ENCODE measurements at regions not wholly inside any gene's neighbourhood (a gene's known extent, or its start where the extent isn't known, plus 50 kb on each side); places are given as distances from the start of the nearest gene placed in this dataset.
"Not testable (repeated sequence)": the region's sequence is repeated elsewhere in the genome, so short reads cannot be mapped to it uniquely, and the experiment has no call there.

- DNase-seq: no peak
Observed at GRCh38 chr20:51154708-51155690, 132.1 kb upstream of the KCNG1 start.

DNA sequence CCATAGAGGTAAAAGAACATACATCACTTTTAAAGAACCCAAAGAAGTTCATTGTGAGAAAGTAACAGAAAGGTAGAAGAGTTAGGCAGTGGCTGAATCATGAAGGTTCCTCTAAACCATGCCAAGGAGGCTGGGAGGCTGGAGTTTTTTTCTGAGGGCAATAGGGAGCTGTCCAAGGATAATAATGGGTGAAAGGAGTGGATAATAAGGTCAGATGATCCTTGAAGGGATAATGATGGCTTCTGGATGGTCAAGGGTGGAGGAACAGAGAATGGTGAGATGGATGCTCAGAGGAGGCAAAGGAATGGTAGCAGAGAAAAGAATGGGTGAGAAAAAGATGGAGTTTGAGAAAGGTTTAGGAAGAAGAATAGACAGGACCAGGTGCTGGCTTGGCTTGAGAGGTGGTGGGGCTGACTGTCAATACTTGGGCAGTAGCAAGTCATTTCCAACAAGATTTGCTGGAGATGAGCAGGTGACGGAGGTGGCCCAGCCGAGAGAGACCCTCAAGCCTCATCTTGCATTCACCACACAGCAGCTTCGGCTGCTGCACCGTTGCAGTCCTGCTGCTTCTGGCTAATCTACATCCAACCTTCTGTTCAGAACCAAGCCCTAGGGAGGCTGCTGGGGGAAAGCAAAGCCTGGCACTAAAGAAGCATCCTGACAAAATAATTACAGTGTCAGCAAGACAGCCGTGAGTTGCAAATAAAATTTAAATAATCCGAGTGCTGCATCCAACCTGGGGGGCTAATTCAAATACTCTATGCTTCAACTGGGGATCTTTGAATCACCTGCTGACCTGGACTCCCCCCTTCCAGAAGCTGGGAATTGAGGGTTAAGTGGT, 131.2 kb upstream of the KCNG1 start:
- DNase-seq: no peak

DNA sequence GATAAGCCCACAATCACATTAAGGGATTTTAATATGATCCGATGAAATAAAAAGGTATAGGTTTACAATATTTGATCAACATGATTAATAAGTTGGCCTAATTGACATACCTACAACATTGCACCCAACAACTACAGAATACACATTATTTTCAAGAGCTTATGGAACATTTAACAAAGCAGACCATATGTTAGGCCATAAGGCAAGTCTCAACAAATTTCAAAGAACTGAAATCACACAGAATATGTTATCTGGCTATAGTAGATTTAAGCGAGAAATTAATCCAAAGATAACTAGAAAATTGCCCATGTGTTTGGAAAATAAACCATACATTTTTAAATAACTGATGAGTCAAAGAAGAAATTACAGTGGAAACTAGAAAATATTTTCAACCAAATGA, 126.0 kb upstream of the KCNG1 start:
- DNase-seq: no peak

- no peak for DNase-seq
Observed at GRCh38 chr20:51144476-51144875, 121.6 kb upstream of the KCNG1 start.

GRCh38 chr20:51143652-51144051, 120.7 kb upstream of the KCNG1 start:
- no peak for DNase-seq

DNA sequence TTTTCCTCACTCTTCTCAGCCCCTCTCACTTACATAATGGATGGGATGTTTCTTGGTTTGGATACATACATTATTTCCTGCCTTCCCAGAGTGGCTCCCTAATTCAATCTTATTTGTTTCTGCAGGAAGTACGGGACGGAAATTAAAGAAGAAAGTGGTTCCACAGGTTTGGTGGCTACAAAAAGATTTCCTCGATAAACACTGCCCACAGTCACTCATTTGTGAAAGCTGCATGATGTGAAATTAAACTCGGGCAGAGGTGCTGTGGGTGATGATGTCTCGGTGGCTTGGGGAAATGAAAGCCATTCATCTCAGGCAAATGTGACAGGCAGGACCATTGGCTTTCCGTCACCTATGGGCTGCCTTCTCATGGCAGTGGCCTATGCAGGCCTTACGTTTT, 119.5 kb upstream of the KCNG1 start:
- no peak for DNase-seq

DNA sequence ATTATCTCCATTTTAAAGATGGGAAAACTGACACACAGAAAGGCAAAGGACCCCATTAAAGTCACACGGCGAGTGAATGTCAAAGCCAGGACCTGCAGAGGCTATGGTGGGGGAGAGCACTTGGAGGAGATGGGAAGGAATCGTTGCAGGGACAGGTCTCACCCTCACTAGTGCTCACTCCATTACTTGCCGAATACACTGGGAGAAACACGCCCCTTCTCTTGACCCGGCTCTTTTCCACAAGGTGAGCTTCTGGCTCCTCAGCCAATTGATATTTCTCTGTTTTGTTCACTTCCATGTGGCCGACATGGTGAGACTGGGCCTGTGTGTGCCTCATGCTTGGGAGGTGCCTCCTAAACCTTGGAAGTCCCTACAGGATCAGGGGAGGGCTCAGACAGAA, 117.8 kb upstream of the KCNG1 start:
- DNase-seq: no peak

- DNase-seq: no peak
Observed at GRCh38 chr20:51139891-51140290, 117.0 kb upstream of the KCNG1 start.

DNA sequence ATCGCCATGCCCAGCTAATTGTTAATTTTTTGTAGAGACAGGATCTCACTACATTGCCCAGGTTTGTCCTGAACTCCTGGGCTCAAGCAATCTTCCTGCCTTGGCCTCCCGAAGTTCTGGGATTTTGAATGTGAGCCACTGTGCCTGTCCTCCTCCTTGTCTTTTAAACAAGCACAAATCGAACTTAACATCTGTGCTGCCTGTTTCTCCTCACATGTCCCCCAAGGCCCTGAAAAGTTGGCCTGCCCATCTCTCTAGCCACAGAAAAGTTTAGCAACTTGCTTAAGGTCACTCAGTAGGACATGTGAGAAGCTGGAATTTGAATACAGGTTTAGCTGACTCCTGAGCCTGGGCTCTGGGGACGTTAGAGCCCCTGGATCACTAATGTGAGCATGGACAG, 115.7 kb upstream of the KCNG1 start:
- no peak for DNase-seq

DNA sequence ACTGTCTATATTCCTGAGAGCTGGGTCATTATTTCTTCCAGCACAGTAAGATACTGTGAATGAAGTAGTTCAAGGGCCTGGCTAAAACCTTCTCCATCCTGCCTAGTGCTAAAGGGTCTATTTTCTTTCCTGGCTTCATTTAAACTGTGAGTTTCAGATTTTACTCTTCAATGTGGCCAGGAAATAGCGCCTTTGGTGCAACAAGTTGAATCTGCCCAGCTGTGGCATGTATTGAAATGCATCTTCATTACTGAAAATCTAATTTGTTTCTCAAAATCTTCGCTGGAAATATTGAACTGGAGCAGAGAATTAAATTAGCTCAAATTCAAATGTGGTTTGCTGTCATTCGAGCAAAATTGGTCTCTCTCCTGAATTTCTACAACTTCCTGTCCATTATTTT, 114.6 kb upstream of the KCNG1 start:
- DNase-seq: no peak

DNA sequence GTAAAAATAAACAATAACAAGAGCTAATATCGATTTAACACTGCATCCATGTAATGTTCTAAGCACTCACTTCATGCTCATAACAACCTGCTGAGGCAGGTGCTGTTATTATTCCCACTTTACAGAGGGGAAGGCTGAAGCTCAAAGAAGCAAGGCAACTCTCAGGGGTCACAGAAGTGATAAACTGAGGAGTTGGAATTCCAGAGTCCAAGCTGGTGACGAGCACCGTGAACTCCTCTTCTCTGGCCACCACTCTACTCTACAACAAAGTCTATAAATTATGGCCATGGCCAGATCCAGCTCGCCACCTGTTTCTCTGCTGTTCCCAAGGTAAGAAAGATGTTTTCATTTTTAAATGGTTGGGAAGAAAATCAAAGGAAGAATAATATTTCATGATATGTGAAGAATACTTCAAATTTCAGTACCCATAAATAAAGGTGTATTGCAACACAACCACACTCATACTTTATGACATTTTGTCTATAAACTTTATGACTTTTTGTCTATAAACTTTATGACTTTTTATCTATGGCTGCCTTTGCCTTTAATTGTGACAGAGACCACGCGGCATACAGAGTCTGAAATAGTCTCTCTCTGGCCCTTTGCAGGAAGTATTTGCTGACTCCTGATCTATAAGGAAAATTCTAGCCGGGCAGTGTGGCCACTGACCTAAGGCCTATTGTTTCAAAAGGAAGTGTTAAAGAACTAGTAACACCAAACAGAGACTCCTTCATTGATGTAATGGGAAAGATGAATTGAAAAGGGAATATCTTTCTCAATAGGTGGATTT, 113.2 kb upstream of the KCNG1 start:
- DNase-seq: no peak

GRCh38 chr20:51134405-51134804, 111.5 kb upstream of the KCNG1 start:
- DNase-seq: no peak

DNA sequence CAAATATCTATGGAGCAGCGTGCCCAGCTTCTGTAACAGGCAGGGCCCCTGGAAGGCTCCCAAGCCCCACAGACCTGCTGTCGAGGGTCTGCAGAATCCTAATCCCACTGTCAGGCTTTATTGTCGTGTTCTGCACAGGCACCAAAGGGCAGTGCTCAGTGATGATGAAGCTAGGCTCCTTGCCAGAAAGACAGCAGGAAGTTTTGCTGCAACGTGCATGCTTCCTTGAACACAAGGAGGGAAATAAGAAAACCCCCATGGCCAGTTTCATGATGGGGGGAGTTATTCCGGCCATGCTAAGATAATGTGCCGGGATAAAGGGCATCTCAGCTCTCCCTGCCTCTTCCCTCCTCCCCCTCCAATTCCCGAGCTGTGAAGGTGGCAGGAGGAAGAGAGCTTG, 109.4 kb upstream of the KCNG1 start:
- no peak for DNase-seq

- DNase-seq: no peak
Observed at GRCh38 chr20:51131811-51132210, 108.9 kb upstream of the KCNG1 start.

DNA sequence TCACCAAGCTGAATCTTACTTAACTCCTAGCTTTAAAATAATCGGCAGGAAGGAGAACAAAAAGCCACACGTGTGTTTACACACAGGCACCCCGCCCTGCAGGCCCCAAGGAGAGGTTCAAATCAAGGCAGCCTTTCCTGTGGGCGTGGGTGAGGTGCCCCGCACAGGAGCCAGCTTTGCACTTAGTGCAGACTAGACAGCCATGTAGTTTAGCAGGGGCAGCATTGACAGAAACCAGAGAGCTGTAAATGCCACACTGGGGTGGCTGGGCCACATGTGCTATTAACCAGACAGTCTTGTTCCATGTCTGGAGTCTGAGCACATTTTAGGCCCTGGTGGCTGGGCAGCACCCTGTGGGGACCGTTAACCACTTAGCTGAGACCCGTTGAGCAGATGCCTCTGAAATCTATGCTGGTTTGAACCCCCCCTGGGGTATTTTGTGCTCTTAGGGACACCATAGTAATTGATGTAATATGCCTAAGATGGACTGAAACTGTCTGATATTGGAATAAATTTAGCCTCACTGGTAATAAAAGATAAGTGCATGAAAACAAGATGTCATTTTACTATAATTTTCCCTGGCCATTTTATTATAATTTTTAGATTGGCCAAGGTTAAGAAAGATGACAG, 106.4 kb upstream of the KCNG1 start:
- no peak for DNase-seq

GRCh38 chr20:51128198-51128597, 105.3 kb upstream of the KCNG1 start:
- no peak for DNase-seq

DNA sequence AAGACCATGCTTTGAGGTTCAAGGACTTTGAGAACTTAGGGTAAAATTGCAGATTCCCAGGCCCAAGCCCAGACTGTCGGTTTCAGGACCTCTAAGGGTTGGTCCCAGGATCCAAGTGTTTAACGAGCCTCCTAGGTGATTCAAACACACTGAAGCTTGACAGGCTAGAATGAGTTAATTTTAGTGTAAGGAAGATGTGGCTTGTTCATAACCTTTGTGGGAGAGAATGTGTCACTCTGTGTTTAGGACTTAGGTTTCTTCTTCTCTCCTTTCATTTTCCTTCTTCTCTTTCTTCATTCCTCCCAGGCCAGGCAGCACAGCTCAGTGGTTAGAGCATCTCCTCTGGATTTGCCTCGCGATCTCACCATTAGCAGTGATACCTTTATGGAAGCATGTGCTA, 104.8 kb upstream of the KCNG1 start:
- no peak for DNase-seq

GRCh38 chr20:51126337-51126736, 103.4 kb upstream of the KCNG1 start:
- DNase-seq: no peak

GRCh38 chr20:51125780-51126179, 102.9 kb upstream of the KCNG1 start:
- DNase-seq: no peak

DNA sequence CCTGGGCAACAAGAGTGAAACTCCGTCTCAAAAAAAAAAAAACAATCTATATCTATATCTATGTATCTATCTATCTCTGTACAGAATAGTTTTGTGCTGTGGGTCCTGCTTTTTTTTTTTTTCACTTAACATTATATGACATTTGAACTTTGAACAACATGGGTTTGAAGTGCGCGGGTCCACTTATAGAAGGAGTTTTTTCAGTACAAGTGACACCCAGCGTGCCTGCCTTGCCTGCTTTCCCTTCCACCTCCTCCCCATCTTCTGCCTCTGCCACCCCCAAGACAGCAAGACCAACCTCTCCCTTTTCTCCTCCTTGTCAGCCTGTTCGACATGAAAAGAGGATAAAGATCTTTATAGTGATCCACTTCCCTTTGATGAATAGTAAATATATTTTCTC, 102.2 kb upstream of the KCNG1 start:
- no peak for DNase-seq

DNA sequence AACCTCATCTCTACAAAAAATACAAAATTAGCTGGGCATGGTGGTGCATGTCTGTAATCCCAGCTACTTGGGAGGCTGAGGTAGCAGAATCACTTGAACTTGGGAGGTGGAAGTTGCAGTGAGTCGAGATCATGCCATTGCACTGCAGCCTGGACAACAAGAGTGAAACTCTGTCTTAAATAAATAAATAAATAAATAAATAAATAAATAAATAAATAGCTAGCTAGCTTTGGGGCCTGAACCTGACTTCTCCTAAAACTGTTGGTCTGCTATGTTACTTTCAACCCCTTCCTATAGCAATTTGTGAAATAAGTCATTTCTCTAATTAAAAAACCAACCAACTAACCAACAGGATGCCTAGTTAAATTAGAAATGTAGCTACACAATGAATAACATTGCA, 101.0 kb upstream of the KCNG1 start:
- not testable (repeated sequence) for DNase-seq

- no peak for DNase-seq
Observed at GRCh38 chr20:51122931-51123658, 100.2 kb upstream of the KCNG1 start.

Measured in CD4-positive, alpha-beta T cell treated with Interferon gamma for 1 hour (primary cell).